Frontal cortex (tissue), 3 donors: ENCODE measurements at regions not wholly inside any gene's neighbourhood (a gene's known extent, or its start where the extent isn't known, plus 50 kb on each side); places are given as distances from the start of the nearest gene placed in this dataset.
"Not testable (repeated sequence)": the region's sequence is repeated elsewhere in the genome, so short reads cannot be mapped to it uniquely, and the experiment has no call there.

Source experiments
- DNase-seq, 2 donors: peaks; one replicate each; pipeline ENCODE4 v3.0.0; 2012; ENCODE audit warnings: low spot score in 2 of 2
- FAIRE-seq: peaks from 2 replicates; lab custom pipeline; 2012; peaks lifted over from hg19 to GRCh38; lab: Jason Lieb, UNC
- donor health status: control.
- donor health status: control.
- donor health status: control.

GRCh38 chr14:30143627-30144026 is 216.0 kb upstream of the PRKD1 start:
- DNase-seq (no peak), FAIRE-seq (no peak)

DNA sequence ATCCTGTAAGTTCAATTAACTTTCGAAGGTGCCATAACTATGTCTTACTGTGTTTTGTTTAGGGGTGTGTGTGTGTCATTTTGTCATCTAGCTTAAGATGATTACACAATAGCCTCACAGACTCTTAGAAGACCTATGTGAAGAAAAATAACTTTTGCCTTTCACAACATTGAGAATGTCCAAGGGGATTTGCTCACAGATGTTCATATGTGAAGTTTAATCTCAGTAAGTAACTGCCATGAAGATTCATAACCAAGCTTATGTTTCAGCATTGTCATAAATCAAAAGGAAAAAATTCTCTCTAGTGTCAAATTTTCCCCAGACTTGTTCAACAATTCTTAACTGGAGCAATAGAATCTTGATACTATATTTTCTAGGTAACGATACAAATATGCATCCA is 226.1 kb upstream of the PRKD1 start:
- no peak for FAIRE-seq

DNA sequence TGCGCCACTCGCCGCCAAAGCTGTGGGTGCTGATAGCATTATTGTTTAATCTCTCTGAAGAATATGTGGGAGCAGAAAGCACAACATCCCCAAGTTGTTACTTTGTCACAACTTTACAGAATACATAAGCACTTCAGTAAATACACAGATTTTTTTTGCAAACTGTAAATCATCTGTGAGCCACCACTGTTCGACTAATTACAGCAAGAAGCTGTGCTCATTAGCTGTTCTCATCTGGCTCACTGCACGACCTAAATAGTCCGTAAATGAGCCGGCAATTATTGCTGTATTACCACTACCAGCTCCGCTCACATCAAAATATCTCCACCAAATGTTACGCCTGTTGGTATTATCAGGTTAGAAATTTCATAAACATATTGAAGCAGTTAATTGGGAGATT is 228.9 kb upstream of the PRKD1 start:
- FAIRE-seq (no peak), DNase-seq (no peak)

More for the DNA sequence above, 226.1 kb upstream of the PRKD1 start:
- no peak for DNase-seq

- FAIRE-seq (no peak), DNase-seq (no peak)
Measured at GRCh38 chr14:30158299-30158698, 230.7 kb upstream of the PRKD1 start.

GRCh38 chr14:30159374-30159773 is 231.7 kb upstream of the PRKD1 start:
- DNase-seq: no peak
- FAIRE-seq: no peak

GRCh38 chr14:30160608-30161007 is 233.0 kb upstream of the PRKD1 start:
- DNase-seq (no peak), FAIRE-seq (no peak)

GRCh38 chr14:30162066-30162465 is 234.4 kb upstream of the PRKD1 start:
- DNase-seq (no peak), FAIRE-seq (no peak)

- DNase-seq (no peak), FAIRE-seq (no peak)
Measured at GRCh38 chr14:30165255-30165654, 237.6 kb upstream of the PRKD1 start.

DNA sequence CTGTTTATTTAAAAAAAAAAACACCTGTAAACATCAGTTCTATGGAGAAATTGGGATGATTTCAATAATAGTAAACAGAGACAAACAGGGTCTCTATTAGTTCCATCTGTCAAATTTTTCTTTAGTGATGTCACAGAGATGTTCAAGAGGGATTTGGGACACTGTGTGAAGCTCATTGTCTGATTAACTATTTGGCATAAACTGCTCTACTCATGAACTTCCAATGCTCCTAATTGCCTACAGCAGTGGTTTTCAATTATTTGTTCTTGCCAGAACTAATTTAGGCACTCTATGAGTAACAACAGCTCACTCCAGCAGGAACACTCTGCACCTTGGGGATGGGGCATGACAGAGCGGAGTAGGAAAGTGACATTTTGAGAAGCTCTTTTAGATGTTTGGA is 250.1 kb upstream of the PRKD1 start:
- no peak for DNase-seq
- FAIRE-seq: no peak

GRCh38 chr14:30179381-30180130 is 251.9 kb upstream of the PRKD1 start:
- FAIRE-seq: no peak

DNA sequence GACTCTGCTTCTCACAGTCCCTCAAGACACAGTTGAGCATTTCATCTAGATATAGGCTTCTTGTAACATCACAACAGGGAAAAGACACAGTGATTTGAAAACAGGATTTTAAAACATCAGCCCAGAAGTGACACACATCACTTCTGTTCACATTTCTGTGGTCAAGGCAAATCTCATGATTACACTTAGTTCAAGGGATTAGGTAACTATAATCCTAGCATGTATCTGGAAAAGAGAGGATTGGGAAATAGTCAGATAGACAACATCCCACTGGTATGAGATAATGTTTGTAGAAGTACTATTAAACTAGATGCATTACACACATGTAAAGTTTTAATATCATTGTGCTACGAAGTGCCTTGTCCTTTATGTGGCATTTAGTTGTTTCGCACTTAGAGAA is 252.6 kb upstream of the PRKD1 start:
- FAIRE-seq (no peak), DNase-seq (no peak)

More at GRCh38 chr14:30179381-30180130, 251.9 kb upstream of the PRKD1 start:
- DNase-seq: no peak

GRCh38 chr14:30185832-30186231 is 258.2 kb upstream of the PRKD1 start:
- DNase-seq (no peak), FAIRE-seq (no peak)

DNA sequence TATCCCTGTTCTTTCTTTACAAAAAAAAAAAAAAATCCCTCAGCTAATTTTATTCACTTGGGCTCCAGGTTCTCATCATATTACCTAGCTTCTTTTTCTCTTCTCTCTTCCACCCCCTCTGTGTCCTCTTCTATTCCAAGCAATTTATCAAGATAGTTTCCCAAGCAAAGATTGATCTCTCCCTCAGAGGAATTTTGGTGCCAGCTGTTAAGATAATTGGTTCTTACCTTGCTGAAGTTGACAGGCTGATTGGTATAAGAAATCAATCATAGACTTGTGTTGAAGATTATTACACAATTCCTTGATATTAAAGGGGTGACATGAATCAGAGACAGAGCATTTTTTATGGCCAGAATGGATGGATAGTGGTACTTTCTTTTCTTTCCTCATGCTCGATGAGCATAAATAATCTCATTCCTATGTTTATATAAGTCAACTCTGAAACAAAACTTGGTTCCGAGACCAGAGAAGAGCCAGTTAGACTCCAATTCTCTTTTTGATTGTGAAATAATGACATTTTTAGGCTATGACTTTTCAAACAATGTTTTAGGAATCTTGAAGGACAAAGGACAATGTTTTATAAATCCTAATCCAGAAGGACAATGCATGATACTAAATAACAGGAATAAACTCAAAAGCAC is 264.1 kb upstream of the PRKD1 start:
- no peak for DNase-seq
- no peak for FAIRE-seq

DNA sequence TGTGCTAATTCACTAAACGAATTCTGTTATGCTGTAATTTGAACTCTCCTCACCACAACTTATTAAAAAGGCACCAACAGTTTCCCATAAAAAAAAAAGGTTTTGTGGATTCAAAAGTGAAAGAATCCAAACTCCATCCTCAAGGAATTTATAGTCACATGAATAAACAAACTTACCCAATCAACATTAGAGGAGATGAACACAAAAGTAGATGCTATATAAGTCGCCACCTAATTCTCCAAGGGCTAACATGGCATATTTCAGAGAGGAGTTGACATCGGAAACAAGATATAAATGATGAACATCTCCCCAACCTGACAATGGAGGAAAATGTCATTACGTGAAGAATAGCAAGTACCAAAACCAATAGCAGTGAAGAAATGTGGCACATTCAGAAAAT is 265.5 kb upstream of the PRKD1 start:
- FAIRE-seq: no peak
- no peak for DNase-seq

- FAIRE-seq (no peak), DNase-seq (no peak)
Measured at GRCh38 chr14:30193845-30194501, 266.3 kb upstream of the PRKD1 start.

DNA sequence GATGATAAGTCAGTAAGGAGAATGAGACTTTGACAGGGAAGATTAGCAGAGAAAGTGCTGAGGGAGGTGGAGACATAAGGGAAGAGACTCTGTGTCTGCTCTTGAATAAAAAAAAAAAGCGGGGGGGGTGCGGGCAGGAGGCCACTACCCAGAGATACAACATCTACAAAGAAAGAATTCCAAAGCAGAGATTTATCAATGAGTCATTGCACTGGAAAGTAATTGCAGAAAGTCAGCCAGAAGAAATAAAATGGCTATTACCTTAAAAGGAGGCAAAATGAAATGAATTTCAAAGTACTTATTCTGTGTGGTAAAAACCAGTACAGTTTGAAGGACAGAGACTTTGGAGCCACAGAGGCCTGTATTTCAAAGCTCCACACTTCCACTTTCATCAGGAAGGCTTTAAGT is 267.1 kb upstream of the PRKD1 start:
- no peak for DNase-seq
- no peak for FAIRE-seq

DNA sequence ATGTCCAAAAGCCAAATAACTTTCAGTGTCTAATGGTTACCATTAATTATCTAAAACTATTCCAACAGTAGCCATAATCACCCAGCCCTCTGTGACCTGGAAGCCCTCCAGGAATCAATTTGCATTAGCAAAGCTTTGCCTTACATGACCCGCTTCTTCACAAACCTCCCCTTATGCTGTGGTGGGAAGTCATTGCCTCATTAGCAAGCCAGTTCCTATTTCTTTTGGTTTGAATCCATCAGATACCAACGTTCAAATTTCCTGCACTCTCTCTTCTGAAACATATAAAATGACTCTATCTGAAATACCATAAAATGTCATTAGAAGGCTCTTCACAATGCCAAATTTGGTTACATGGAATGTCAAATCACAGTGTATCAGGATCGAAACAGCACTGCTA is 268.3 kb upstream of the PRKD1 start:
- DNase-seq: no peak
- FAIRE-seq: no peak

DNA sequence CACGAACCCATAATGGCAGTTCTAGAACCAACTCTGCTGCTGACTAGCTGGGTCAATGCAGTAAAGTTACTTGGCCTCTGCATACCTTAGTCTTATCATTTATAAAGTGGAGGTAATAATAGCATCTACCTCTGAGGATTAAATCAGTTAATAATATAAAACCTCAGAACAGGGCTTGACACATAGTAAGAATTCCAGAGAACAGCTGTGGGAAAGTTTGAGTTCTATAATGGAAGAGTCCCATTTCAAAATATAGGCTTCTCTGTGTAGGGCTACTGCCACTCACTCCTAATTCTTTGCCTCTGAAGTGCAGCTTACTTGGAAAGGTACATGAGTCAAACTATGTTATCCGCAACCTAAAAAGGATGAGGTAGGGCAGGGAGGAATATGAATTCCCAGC is 269.2 kb upstream of the PRKD1 start:
- no peak for DNase-seq
- no peak for FAIRE-seq

DNA sequence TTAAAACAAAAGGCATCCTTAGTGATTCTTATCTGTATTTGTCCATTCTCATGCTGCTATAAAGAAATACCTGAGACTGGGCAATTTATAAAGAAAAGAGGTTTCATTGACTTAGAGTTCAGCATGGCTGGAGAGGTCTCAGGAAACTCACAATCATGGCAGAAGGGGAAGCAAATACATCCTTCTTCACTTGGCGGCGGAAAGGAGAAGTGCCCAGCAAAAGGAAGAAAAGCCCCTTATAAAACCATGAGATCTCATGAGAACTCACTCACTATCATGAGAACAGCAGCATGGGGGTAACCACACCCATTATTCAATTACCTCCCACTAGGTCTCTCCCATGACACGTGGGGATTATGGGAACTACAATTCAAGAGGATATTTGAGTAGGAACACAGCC is 271.1 kb upstream of the PRKD1 start:
- DNase-seq, FAIRE-seq: not testable (repeated sequence)

DNA sequence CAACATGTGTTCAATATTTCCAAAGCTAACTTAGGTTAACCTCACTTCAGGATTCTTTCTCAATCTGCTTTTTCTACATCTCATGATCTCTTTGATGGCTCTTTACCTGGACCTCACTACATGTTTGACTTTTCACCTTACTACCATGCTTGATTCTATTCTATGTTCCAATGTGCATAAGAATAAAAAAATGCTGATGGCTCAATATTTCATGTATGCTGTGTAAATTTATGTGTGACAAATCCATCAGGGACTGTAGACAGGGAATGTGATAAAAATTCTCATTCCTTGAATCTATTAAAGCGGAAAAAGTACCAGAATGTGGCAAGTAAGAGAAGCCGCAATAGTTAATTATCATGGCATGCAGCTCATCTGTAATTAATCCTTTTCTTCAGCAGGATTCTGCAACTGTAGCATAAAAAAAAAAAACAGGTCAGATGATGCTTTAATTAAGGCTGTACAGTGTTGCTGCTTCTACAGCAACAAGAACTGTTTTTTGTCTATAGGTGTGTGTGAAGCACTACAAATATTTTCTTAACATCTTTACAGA is 276.9 kb upstream of the PRKD1 start:
- DNase-seq (no peak), FAIRE-seq (no peak)

GRCh38 chr14:30209136-30209535 is 281.5 kb upstream of the PRKD1 start:
- no peak for DNase-seq
- FAIRE-seq: no peak
